Mesenchymal stem cell (in vitro differentiated cells and primary cell): ENCODE measurements at regions not wholly inside any gene's neighbourhood (a gene's known extent, or its start where the extent isn't known, plus 50 kb on each side); places are given as distances from the start of the nearest gene placed in this dataset.

Source experiments
- DNase-seq: peaks from one replicate; pipeline ENCODE4 v3.0.0-alpha.2; 2013
- H2AFZ ChIP-seq: one replicate; pipeline ENCODE4 v1.6.1; 2013; ENCODE audit warnings: low read depth, mild to moderate bottlenecking, control low read depth, inconsistent platforms, low read length, moderate library complexity
- H2AK5ac ChIP-seq: 2 replicates; pipeline ENCODE4 v1.6.1; 2013; ENCODE audit warnings: low read length, moderate library complexity, mild to moderate bottlenecking, inconsistent platforms; ENCODE audit not compliant: severe bottlenecking
- H2BK120ac ChIP-seq: one replicate; pipeline ENCODE4 v1.6.1; 2013; ENCODE audit warnings: low read depth, mild to moderate bottlenecking, inconsistent platforms, low read length, moderate library complexity
- H2BK12ac ChIP-seq, 2 experiments: one replicate each; pipeline ENCODE4 v1.6.1; 2013; ENCODE audit warnings: inconsistent platforms in 2 of 2, low read length in 2 of 2, mild to moderate bottlenecking in 2 of 2, moderate library complexity in 2 of 2, control low read depth in 1 of 2
- H2BK15ac ChIP-seq: one replicate; pipeline ENCODE4 v1.6.1; 2013; ENCODE audit warnings: mild to moderate bottlenecking, low read depth, inconsistent platforms; ENCODE audit not compliant: poor library complexity, severe bottlenecking
- H2BK5ac ChIP-seq: 2 replicates; pipeline ENCODE4 v1.6.1; 2013; ENCODE audit warnings: low read depth, mild to moderate bottlenecking, low read length, control low read depth, inconsistent platforms; ENCODE audit not compliant: poor library complexity, severe bottlenecking
- H3K14ac ChIP-seq, 2 experiments: one replicate each; pipeline ENCODE4 v1.6.1; 2013; ENCODE audit warnings: inconsistent platforms in 2 of 2, low read length in 2 of 2, control low read depth in 1 of 2, mild to moderate bottlenecking in 1 of 2, moderate library complexity in 1 of 2
- H3K18ac ChIP-seq, 2 experiments: one replicate each; pipeline ENCODE4 v1.6.1; 2013; ENCODE audit warnings: inconsistent platforms in 2 of 2, low read length in 2 of 2, control low read depth in 1 of 2, low read depth in 1 of 2, mild to moderate bottlenecking in 1 of 2
- H3K23ac ChIP-seq, 2 experiments: one replicate each; pipeline ENCODE4 v1.6.1; 2013; ENCODE audit warnings: inconsistent platforms in 2 of 2, low read length in 2 of 2, mild to moderate bottlenecking in 2 of 2, moderate library complexity in 2 of 2, control low read depth in 1 of 2
- H3K27ac ChIP-seq: 2 replicates; pipeline ENCODE4 v1.5.1; 2013; ENCODE audit warnings: mild to moderate bottlenecking, moderate library complexity, low read length, control low read depth, inconsistent platforms; ENCODE audit not compliant: poor library complexity, severe bottlenecking
- H3K27me3 ChIP-seq, 2 experiments: 2 replicates each; pipeline versions ENCODE4 v1.6.1 to v1.7.0; 2013; ENCODE audit warnings: low read length in 2 of 2, mild to moderate bottlenecking in 2 of 2, moderate library complexity in 2 of 2, control low read depth in 1 of 2, inconsistent platforms in 1 of 2; ENCODE audit not compliant: control insufficient read depth in 1 of 2, insufficient read depth in 1 of 2
- H3K36me3 ChIP-seq, 2 experiments: 2 replicates each; pipeline versions ENCODE4 v1.6.1 to v1.7.0; 2013; ENCODE audit warnings: low read length in 2 of 2, control low read depth in 1 of 2, inconsistent platforms in 1 of 2, low read depth in 1 of 2, mild to moderate bottlenecking in 1 of 2; ENCODE audit not compliant: insufficient read depth in 2 of 2, control insufficient read depth in 1 of 2
- H3K4ac ChIP-seq, 2 experiments: one replicate each; pipeline ENCODE4 v1.6.1; 2013; ENCODE audit warnings: inconsistent platforms in 2 of 2, low read length in 2 of 2, mild to moderate bottlenecking in 2 of 2, moderate library complexity in 2 of 2, control low read depth in 1 of 2, low read depth in 1 of 2
- H3K4me1 ChIP-seq: 2 replicates; pipeline ENCODE4 v1.6.1; 2013; ENCODE audit warnings: low read depth, low read length, control low read depth; ENCODE audit not compliant: control insufficient read depth, insufficient read depth
- H3K4me2 ChIP-seq: 2 replicates; pipeline ENCODE4 v1.6.1; 2013; ENCODE audit warnings: low read length, mild to moderate bottlenecking, inconsistent platforms; ENCODE audit not compliant: poor library complexity, severe bottlenecking
- H3K4me3 ChIP-seq, 2 experiments: 2 replicates each; pipeline versions ENCODE4 v1.5.1 to v1.7.0; 2013; ENCODE audit warnings: low read length in 2 of 2, mild to moderate bottlenecking in 2 of 2, control low read depth in 1 of 2, low read depth in 1 of 2; ENCODE audit not compliant: insufficient read depth in 1 of 2
- H3K79me1 ChIP-seq: replicated peaks from 2 replicates; pipeline ENCODE4 v1.6.1; 2013; ENCODE audit warnings: mild to moderate bottlenecking, control low read depth, low read length, inconsistent platforms; ENCODE audit not compliant: poor library complexity, severe bottlenecking
- H3K9ac ChIP-seq: 2 replicates; pipeline ENCODE4 v1.7.0; 2013; ENCODE audit warnings: mild to moderate bottlenecking, low read length, moderate library complexity
- H3K9me3 ChIP-seq: 2 replicates; pipeline ENCODE4 v1.7.0; 2013; ENCODE audit warnings: mild to moderate bottlenecking, low read length; ENCODE audit not compliant: control insufficient read depth
- H4K8ac ChIP-seq: one replicate; pipeline ENCODE4 v1.6.1; 2013; ENCODE audit warnings: inconsistent platforms, mild to moderate bottlenecking, low read length, moderate library complexity
- H4K91ac ChIP-seq: one replicate; pipeline ENCODE4 v1.6.1; 2013; ENCODE audit warnings: mild to moderate bottlenecking, low read length, inconsistent platforms
- WGBS: methylation state at CpG from one replicate; pipeline ENCODE4 v1.1.7; 2013; ENCODE audit warnings: mixed read lengths; 5-methylcytosine and 5-hydroxymethylcytosine counted together

DNA sequence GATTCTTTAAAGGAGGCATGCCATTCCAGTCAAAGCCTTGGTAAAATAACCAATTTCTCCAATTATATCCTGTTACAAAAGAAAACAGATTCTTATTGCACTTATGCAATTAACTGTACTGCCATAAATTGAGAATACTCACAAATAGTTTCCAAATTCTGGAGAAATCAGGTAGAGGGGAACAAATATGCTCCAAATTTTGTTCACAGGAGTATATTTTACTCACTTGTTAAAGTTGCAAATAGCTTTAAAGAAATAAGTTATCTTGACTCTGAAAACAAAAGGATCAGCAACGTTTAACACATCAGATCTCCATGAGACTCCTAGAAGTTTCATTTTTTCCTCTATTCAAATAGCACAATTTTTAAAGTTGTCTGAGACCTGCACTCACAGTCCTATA lies 712.1 kb upstream of the ARRDC4 start:
- Histone ChIP-seq H3K27me3 (no peaks in the 10 kb centered on the region), H2BK5ac (no peak overlapping the region), H4K91ac (no peak overlapping the region), H2BK12ac (no peak overlapping the region), H3K18ac (no peak overlapping the region), H3K4me1 (no peaks in the 10 kb centered on the region), H3K4ac (no peak overlapping the region), H3K9ac (no peak overlapping the region), H4K8ac (no peak overlapping the region), H3K4me3 (no peak overlapping the region), H3K36me3 (no peaks in the 10 kb centered on the region), H3K27ac (no peak overlapping the region), H2BK15ac (no peak overlapping the region), H3K9me3 (peaks cover 4% of the 10 kb centered on the region), H3K14ac (no peak overlapping the region), H3K4me2 (no peak overlapping the region), H2AK5ac (no peak overlapping the region), H3K79me1 (no peaks in the 10 kb centered on the region), H2AFZ (no peak overlapping the region), H2BK120ac (no peak overlapping the region), H3K23ac (no peak overlapping the region)
- WGBS, result 100% methylated on average over 1 of the region's 1 CpG
- no peak for DNase-seq

DNA sequence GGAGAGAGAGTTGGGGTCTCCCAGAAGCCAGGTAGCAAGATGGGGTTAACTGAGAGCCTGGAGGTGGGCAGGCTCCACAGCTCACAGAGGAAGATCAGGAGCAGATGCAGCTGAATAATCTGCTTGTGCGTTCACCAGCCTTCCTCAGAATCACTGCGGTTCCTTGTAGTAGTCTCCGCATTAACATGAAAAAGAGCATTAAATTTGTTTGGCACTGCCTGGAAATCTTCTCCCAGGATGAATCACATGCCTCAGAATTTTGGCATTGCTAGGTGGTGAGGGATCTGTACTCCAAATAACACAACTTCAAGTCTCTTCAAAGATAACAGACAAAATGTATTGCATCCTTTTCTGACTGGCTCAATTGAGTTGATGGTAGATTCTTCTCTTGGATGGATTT lies 700.6 kb upstream of the ARRDC4 start:
- Histone ChIP-seq H3K4me1 (no peaks in the 10 kb centered on the region), H2BK5ac (no peak overlapping the region), H3K14ac (no peak overlapping the region), H3K4me3 (no peak overlapping the region), H2BK12ac (no peak overlapping the region), H3K4ac (no peak overlapping the region), H3K27ac (no peak overlapping the region), H3K18ac (no peak overlapping the region), H2BK120ac (no peak overlapping the region), H2AK5ac (no peak overlapping the region), H4K8ac (no peak overlapping the region), H4K91ac (no peak overlapping the region), H3K23ac (no peak overlapping the region), H3K4me2 (no peak overlapping the region), H3K79me1 (no peaks in the 10 kb centered on the region), H3K9ac (no peak overlapping the region), H3K36me3 (no peaks in the 10 kb centered on the region), H3K27me3 (no peaks in the 10 kb centered on the region), H2BK15ac (no peak overlapping the region), H3K9me3 (peaks cover 8% of the 10 kb centered on the region), H2AFZ (no peak overlapping the region)
- WGBS, result 93% methylated on average over 3 of the region's 3 CpGs
- DNase-seq, result no peak

DNA sequence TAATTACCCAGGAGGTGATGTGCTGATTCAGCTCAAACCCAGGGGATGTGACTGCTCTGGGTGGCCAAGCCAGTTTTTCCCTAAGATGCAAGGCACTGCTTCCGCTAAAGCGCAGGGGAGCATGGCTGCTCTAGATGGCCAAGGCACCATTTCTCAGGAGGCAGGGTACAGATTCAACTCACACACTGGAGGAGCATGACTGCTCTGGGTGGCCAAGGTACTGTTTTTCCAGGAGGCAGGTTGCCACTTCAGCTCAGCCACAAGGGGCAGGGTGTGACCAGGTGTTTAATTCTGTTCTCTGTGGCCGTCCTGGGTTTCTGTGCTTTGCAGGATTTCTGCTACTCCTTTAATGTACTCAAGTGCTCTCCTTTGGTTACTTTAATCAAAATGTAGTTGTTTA lies 659.3 kb upstream of the ARRDC4 start:
- Histone ChIP-seq H3K4ac (no peak overlapping the region), H3K4me3 (no peak overlapping the region), H3K27ac (no peak overlapping the region), H3K23ac (no peak overlapping the region), H2AFZ (no peak overlapping the region), H2BK5ac (no peak overlapping the region), H3K14ac (no peak overlapping the region), H2BK15ac (no peak overlapping the region), H3K36me3 (no peaks in the 10 kb centered on the region), H4K8ac (no peak overlapping the region), H3K4me2 (no peak overlapping the region), H3K27me3 (no peaks in the 10 kb centered on the region), H3K9me3 (peaks cover 10% of the 10 kb centered on the region), H2AK5ac (no peak overlapping the region), H4K91ac (no peak overlapping the region), H2BK120ac (no peak overlapping the region), H3K4me1 (no peaks in the 10 kb centered on the region), H3K79me1 (no peaks in the 10 kb centered on the region), H2BK12ac (no peak overlapping the region), H3K18ac (no peak overlapping the region), H3K9ac (no peak overlapping the region)
- WGBS, result 100% methylated on average over 2 of the region's 3 CpGs
- DNase-seq, result no peak

DNA sequence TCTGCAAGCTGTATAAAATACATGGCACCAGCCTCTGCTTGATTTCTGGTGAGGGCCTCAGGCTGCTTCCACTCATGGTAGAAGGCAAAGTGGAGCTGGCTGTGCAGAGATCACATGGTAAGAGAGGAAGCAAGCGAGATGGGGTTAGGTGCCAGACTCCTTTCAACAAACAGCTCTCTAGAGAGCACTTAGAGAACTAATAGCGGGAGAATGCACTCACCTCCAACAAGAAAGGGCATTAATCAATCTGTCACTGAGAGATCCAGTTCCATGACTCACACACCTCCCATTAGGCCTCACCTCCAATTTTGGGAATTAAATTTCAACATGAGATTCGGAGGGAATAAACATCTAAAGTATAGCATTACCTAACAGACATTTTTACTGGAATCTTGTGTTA lies 644.1 kb upstream of the ARRDC4 start:
- Histone ChIP-seq H2BK15ac (no peak overlapping the region), H3K18ac (no peak overlapping the region), H4K91ac (no peak overlapping the region), H2BK5ac (no peak overlapping the region), H2BK120ac (no peak overlapping the region), H4K8ac (no peak overlapping the region), H3K27me3 (no peaks in the 10 kb centered on the region), H3K4me3 (no peak overlapping the region), H3K27ac (no peak overlapping the region), H3K9ac (no peak overlapping the region), H3K23ac (no peak overlapping the region), H3K9me3 (peaks cover 33% of the 10 kb centered on the region), H3K79me1 (no peaks in the 10 kb centered on the region), H3K36me3 (no peaks in the 10 kb centered on the region), H2AK5ac (no peak overlapping the region), H2BK12ac (no peak overlapping the region), H3K4ac (no peak overlapping the region), H3K14ac (no peak overlapping the region), H3K4me2 (no peak overlapping the region), H3K4me1 (no peaks in the 10 kb centered on the region), H2AFZ (no peak overlapping the region)
- no peak for DNase-seq
- WGBS, result 57% methylated on average over 3 of the region's 3 CpGs
